CD14-positive monocyte (primary cell): ENCODE measurements at regions not wholly inside any gene's neighbourhood (a gene's known extent, or its start where the extent isn't known, plus 50 kb on each side); places are given as distances from the start of the nearest gene placed in this dataset.

Source experiments
- DNase-seq, 3 donors: peaks; one replicate each; pipeline ENCODE4 v3.0.0-alpha.2; 2011 to 2022
- H2AFZ ChIP-seq: 2 replicates; pipeline ENCODE4 v1.6.0; 2012; ENCODE audit warnings: mild to moderate bottlenecking, low read depth, low read length, inconsistent platforms; ENCODE audit not compliant: insufficient read depth, poor library complexity, severe bottlenecking
- H3K27ac ChIP-seq, 2 donors: 1 replicate in 1 of 2; 2 replicates in 1 of 2; pipeline ENCODE4 v1.5.1; 2012 to 2013; ENCODE audit warnings: low read length in 2 of 2, control low read depth in 1 of 2, inconsistent platforms in 1 of 2, low read depth in 1 of 2, mild to moderate bottlenecking in 1 of 2
- H3K27me3 ChIP-seq, 2 donors: one replicate each; pipeline versions ENCODE4 v1.6.0 to v1.6.1; 2011 to 2013; ENCODE audit warnings: low read length in 2 of 2; ENCODE audit not compliant: control insufficient read depth in 2 of 2, insufficient read depth in 2 of 2
- H3K36me3 ChIP-seq, 2 donors: replicated peaks in 1 of 2; 1 replicate in 1 of 2; 2 replicates in 1 of 2; pipeline versions ENCODE4 v1.5.1 to v1.6.1; 2012 to 2013; ENCODE audit warnings: low read length in 2 of 2, control low read depth in 1 of 2, inconsistent platforms in 1 of 2, mild to moderate bottlenecking in 1 of 2; ENCODE audit not compliant: insufficient read depth in 2 of 2, control insufficient read depth in 1 of 2
- H3K4me1 ChIP-seq, 2 donors: 1 replicate in 1 of 2; 2 replicates in 1 of 2; pipeline versions ENCODE4 v1.5.1 to v1.6.1; 2012 to 2013; ENCODE audit warnings: low read length in 2 of 2, control low read depth in 1 of 2, inconsistent platforms in 1 of 2, mild to moderate bottlenecking in 1 of 2, moderate library complexity in 1 of 2; ENCODE audit not compliant: insufficient read depth in 2 of 2, control insufficient read depth in 1 of 2
- H3K4me2 ChIP-seq: replicated peaks from 2 replicates; pipeline ENCODE3; 2012; ENCODE audit warnings: low read length, moderate library complexity, mild to moderate bottlenecking; ENCODE audit not compliant: poor library complexity, severe bottlenecking; ENCODE audit errors: extremely low read depth
- H3K4me3 ChIP-seq, 3 experiments: fragments of 200-600 bp in 1 of 3; sonication (generic) in 1 of 3; replicated peaks in 1 of 3; 1 replicate in 2 of 3; 2 replicates in 1 of 3; pipeline ENCODE4 v1.5.1; 2011 to 2013; ENCODE audit warnings: low read length in 3 of 3, mild to moderate bottlenecking in 3 of 3, control low read depth in 2 of 3, low read depth in 2 of 3, inconsistent platforms in 1 of 3, moderate library complexity in 1 of 3
- H3K79me2 ChIP-seq: 2 replicates; pipeline ENCODE4 v1.6.0; 2012; ENCODE audit warnings: mild to moderate bottlenecking, control low read depth, inconsistent platforms, low read length, moderate library complexity; ENCODE audit not compliant: insufficient read depth
- H3K9ac ChIP-seq: 2 replicates; pipeline ENCODE4 v1.6.0; 2017; ENCODE audit warnings: low read length, mild to moderate bottlenecking; ENCODE audit not compliant: insufficient read depth, poor library complexity, severe bottlenecking
- H3K9me3 ChIP-seq, 2 donors: replicated peaks in 1 of 2; 1 replicate in 1 of 2; 2 replicates in 1 of 2; pipeline versions ENCODE4 v1.5.1 to v1.6.1; 2012 to 2013; ENCODE audit warnings: low read length in 2 of 2, control low read depth in 1 of 2; ENCODE audit not compliant: control insufficient read depth in 1 of 2, insufficient read depth in 1 of 2
- H4K20me1 ChIP-seq: 2 replicates; pipeline ENCODE4 v1.6.0; 2012; ENCODE audit warnings: mild to moderate bottlenecking, low read length, control low read depth, moderate library complexity; ENCODE audit not compliant: insufficient read depth
- H3K27ac Mint-ChIP-seq, 7 donors: one replicate each; pipeline ENCODE4 v1.8.0; 2020; ENCODE audit warnings: mild to moderate bottlenecking in 7 of 7, mixed read lengths in 7 of 7, moderate library complexity in 6 of 7, inconsistent platforms in 2 of 7
- H3K27me3 Mint-ChIP-seq, 3 donors: one replicate each; pipeline ENCODE4 v1.8.0; 2021 to 2022; ENCODE audit warnings: low read depth in 3 of 3, mild to moderate bottlenecking in 3 of 3, mixed read lengths in 3 of 3, moderate library complexity in 3 of 3, inconsistent platforms in 1 of 3
- H3K36me3 Mint-ChIP-seq, 2 donors: one replicate each; pipeline ENCODE4 v1.8.0; 2020; ENCODE audit warnings: mixed read lengths in 2 of 2, inconsistent platforms in 1 of 2, mild to moderate bottlenecking in 1 of 2
- H3K4me1 Mint-ChIP-seq: one replicate; pipeline ENCODE4 v1.8.0; 2020; ENCODE audit warnings: mild to moderate bottlenecking, mixed read lengths
- H3K4me3 Mint-ChIP-seq, 2 donors: one replicate each; pipeline ENCODE4 v1.8.0; 2020; ENCODE audit warnings: mild to moderate bottlenecking in 2 of 2, mixed read lengths in 2 of 2, moderate library complexity in 1 of 2
- H3K9me3 Mint-ChIP-seq, 7 donors: one replicate each; pipeline ENCODE4 v1.8.0; 2020 to 2022; ENCODE audit warnings: mixed read lengths in 7 of 7, mild to moderate bottlenecking in 6 of 7, moderate library complexity in 6 of 7, inconsistent platforms in 2 of 7
- CTCF ChIP-seq: fragments of 200-600 bp; IDR thresholded peaks from one replicate; pipeline ENCODE4 v1.8.0; 2022; ENCODE audit warnings: antibody characterized with exemption, mild to moderate bottlenecking
- WGBS: methylation state at CpG from one replicate; pipeline ENCODE4 v1.1.5; 2013; ENCODE audit warnings: missing lambda C conversion rate; ENCODE audit not compliant: insufficient coverage; 5-methylcytosine and 5-hydroxymethylcytosine counted together
- intact Hi-C, 2 donors: fragments of 100-400 bp; cut with micrococcal nuclease; formaldehyde crosslinking; loops; one replicate each; pipeline versions ENCODE4 v1.15.0 to v1.15.1; 2023

- Histone ChIP-seq H3K9me3 (no peaks in the 10 kb centered on the region), H3K4me1 (no peaks in the 10 kb centered on the region), H3K9ac (no peak overlapping the region), H3K4me3 (no peak overlapping the region), H4K20me1 (no peaks in the 10 kb centered on the region), H3K27me3 (no peaks in the 10 kb centered on the region), H3K4me2 (no peak overlapping the region), H2AFZ (no peak overlapping the region), H3K79me2 (no peaks in the 10 kb centered on the region), H3K36me3 (no peaks in the 10 kb centered on the region), H3K27ac (no peak overlapping the region)
- peaks cover 0 to 3% (median 3%) of the 10 kb centered on the region in 3 donors for H3K27me3 Mint-ChIP-seq
- no peak overlapping the region for H3K4me3 Mint-ChIP-seq
- DNase-seq, result no peak
- no peak overlapping the region for H3K27ac Mint-ChIP-seq
- intact Hi-C loops, result no loop called here
- no peak for TF ChIP-seq CTCF
- peaks cover 0 to 2% (median 0%) of the 10 kb centered on the region in 7 donors for H3K9me3 Mint-ChIP-seq
- H3K4me1 Mint-ChIP-seq, result peaks cover 6% of the 10 kb centered on the region
- whole genome bisulfite sequencing, result no CpG with 5 or more reads among the region's 2 CpGs
- H3K36me3 Mint-ChIP-seq, result no peaks in the 10 kb centered on the region
Measured at GRCh38 chr6:134537146-134537555, 219.2 kb upstream of the SGK1 start.

DNA sequence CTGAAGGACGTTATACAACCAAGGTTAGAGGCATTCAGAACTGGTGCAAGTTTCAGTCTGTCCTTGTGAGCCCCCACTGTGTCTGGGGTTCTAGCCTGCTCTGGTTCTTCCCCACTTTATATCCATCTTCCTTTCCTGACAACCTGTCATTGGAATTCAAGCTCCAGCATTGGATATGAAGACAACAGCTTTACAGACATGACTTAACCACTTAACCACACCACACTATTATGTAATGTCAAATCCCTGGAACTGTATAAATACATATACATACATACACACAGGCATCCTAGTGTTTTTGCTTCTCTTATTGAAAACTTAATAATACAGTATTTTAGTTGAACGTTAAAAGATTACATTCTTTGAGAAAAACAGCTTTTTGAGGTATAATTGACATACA is 217.9 kb upstream of the SGK1 start:
- no peak overlapping the region for H2AFZ ChIP-seq
- DNase-seq, result no peak
- Mint-ChIP-seq H3K4me3 (no peak overlapping the region), H3K27ac (no peak overlapping the region), H3K4me1 (peaks cover 7% of the 10 kb centered on the region), H3K27me3 (peaks cover 0 to 4% (median 3%) of the 10 kb centered on the region in 3 donors), H3K9me3 (peaks cover 0 to 2% (median 0%) of the 10 kb centered on the region in 7 donors), H3K36me3 (no peaks in the 10 kb centered on the region)
- TF ChIP-seq CTCF, result no peak
- no peak overlapping the region for H3K4me3 ChIP-seq
- no peaks in the 10 kb centered on the region for H3K4me1 ChIP-seq
- H3K27ac ChIP-seq, result no peak overlapping the region
- H3K27me3 ChIP-seq, result no peaks in the 10 kb centered on the region
- intact Hi-C loops, result no loop called here
- H3K4me2 ChIP-seq, result no peak overlapping the region
- no peaks in the 10 kb centered on the region for H3K36me3 ChIP-seq
- WGBS, result 100% methylated on average over 1 of the region's 2 CpGs
- H3K9me3 ChIP-seq, result no peaks in the 10 kb centered on the region
- H4K20me1 ChIP-seq, result no peaks in the 10 kb centered on the region
- H3K9ac ChIP-seq, result no peak overlapping the region
- no peaks in the 10 kb centered on the region for H3K79me2 ChIP-seq
